ENCODE measurements at regions not wholly inside any gene's neighbourhood (a gene's known extent, or its start where the extent isn't known, plus 50 kb on each side); places are given as distances from the start of the nearest gene placed in this dataset.

GRCh38 chr5:21173036-21173435, 1185.0 kb upstream of the CDH18 start:
- DNase-seq (ENCODE audit: low spot score) = no peak

GRCh38 chr5:21171038-21171437, 1183.0 kb upstream of the CDH18 start:
- DNase-seq (ENCODE audit: low spot score) = no peak

- no peak for DNase-seq (ENCODE audit: low spot score)
Measured at GRCh38 chr5:21168557-21168956, 1180.6 kb upstream of the CDH18 start.

GRCh38 chr5:21165344-21165743, 1177.3 kb upstream of the CDH18 start:
- DNase-seq (ENCODE audit: low spot score) = no peak

GRCh38 chr5:21164425-21164824, 1176.4 kb upstream of the CDH18 start:
- no peak for DNase-seq (ENCODE audit: low spot score)

GRCh38 chr5:21159510-21160059, 1171.6 kb upstream of the CDH18 start:
- no peak for DNase-seq (ENCODE audit: low spot score)

GRCh38 chr5:21154526-21154925, 1166.5 kb upstream of the CDH18 start:
- no peak for DNase-seq (ENCODE audit: low spot score)

- DNase-seq (ENCODE audit: low spot score) = no peak
Measured at GRCh38 chr5:21152611-21153010, 1164.6 kb upstream of the CDH18 start.

GRCh38 chr5:21145376-21145775, 1157.4 kb upstream of the CDH18 start:
- DNase-seq (ENCODE audit: low spot score) = no peak

- DNase-seq (ENCODE audit: low spot score) = no peak
Measured at GRCh38 chr5:21143686-21144085, 1155.7 kb upstream of the CDH18 start.

GRCh38 chr5:21142791-21143190, 1154.8 kb upstream of the CDH18 start:
- no peak for DNase-seq (ENCODE audit: low spot score)

GRCh38 chr5:21140987-21141386, 1153.0 kb upstream of the CDH18 start:
- no peak for DNase-seq (ENCODE audit: low spot score)

- no peak for DNase-seq (ENCODE audit: low spot score)
Measured at GRCh38 chr5:21126236-21126635, 1138.2 kb upstream of the CDH18 start.

GRCh38 chr5:21125238-21125983, 1137.4 kb upstream of the CDH18 start:
- no peak for DNase-seq (ENCODE audit: low spot score)

- no peak for DNase-seq (ENCODE audit: low spot score)
Measured at GRCh38 chr5:21121213-21121612, 1133.2 kb upstream of the CDH18 start.

GRCh38 chr5:21097661-21098060, 1109.7 kb upstream of the CDH18 start:
- no peak for DNase-seq (ENCODE audit: low spot score)

GRCh38 chr5:21094619-21095018, 1106.6 kb upstream of the CDH18 start:
- no peak for DNase-seq (ENCODE audit: low spot score)

- no peak for DNase-seq (ENCODE audit: low spot score)
Measured at GRCh38 chr5:21087766-21088165, 1099.8 kb upstream of the CDH18 start.

GRCh38 chr5:21085791-21086190, 1097.8 kb upstream of the CDH18 start:
- DNase-seq (ENCODE audit: low spot score) = no peak

- no peak for DNase-seq (ENCODE audit: low spot score)
Measured at GRCh38 chr5:21071986-21072385, 1084.0 kb upstream of the CDH18 start.

- no peak for DNase-seq (ENCODE audit: low spot score)
Measured at GRCh38 chr5:21071421-21071820, 1083.4 kb upstream of the CDH18 start.

- no peak for DNase-seq (ENCODE audit: low spot score)
Measured at GRCh38 chr5:21070858-21071257, 1082.9 kb upstream of the CDH18 start.

GRCh38 chr5:21067724-21068123, 1079.7 kb upstream of the CDH18 start:
- DNase-seq (ENCODE audit: low spot score) = no peak

GRCh38 chr5:21063146-21063545, 1075.1 kb upstream of the CDH18 start:
- DNase-seq (ENCODE audit: low spot score) = no peak

Data from Ammon's horn (tissue), 1 donor.